ENCODE measurements at regions not wholly inside any gene's neighbourhood (a gene's known extent, or its start where the extent isn't known, plus 50 kb on each side); places are given as distances from the start of the nearest gene placed in this dataset.

- Histone ChIP-seq H2AFZ (no peak overlapping the region), H3K4me3 (no peak overlapping the region), H3K4me2 (no peak overlapping the region), H3F3A (replicated peaks; ENCODE audit: low read depth) (no peaks in the 10 kb centered on the region), H3K27me3 (ENCODE audit: insufficient read depth) (no peaks in the 10 kb centered on the region), H4K20me1 (replicated peaks; ENCODE audit: insufficient read depth) (no peaks in the 10 kb centered on the region), H3K27ac (ENCODE audit: low read depth) (no peak overlapping the region), H3K36me3 (ENCODE audit: insufficient read depth) (no peaks in the 10 kb centered on the region), H3K79me2 (replicated peaks; ENCODE audit: insufficient read depth) (no peaks in the 10 kb centered on the region), H3K9me2 (ENCODE audit: insufficient read depth) (peaks cover 19% of the 10 kb centered on the region), H3K4me1 (ENCODE audit: insufficient read depth) (no peaks in the 10 kb centered on the region; the same call in 1 of the 2 replicates)
- H3K27me3 Mint-ChIP-seq (ENCODE audit: insufficient read depth, low read depth, poor library complexity): peaks cover 5% of the 10 kb centered on the region
- DNase-seq (ENCODE audit: low spot score) (no peak), ATAC-seq (no peak)
- no peak for TF ChIP-seq ZNF462 (CRISPR knock-in tag; IDR thresholded peaks at IDR 0.05)
- no peak for TF ChIP-seq NANOG (IDR thresholded peaks at IDR 0.05; ENCODE audit: borderline replicate concordance)
- TF ChIP-seq ETS1 (IDR thresholded peaks at IDR 0.05): no peak
- no peak for TF ChIP-seq POLR2AphosphoS5 (IDR thresholded peaks at IDR 0.05; ENCODE audit: low read depth)
- TF ChIP-seq CREB1 (CRISPR knock-in tag; IDR thresholded peaks at IDR 0.05; ENCODE audit: low read depth): no peak
- TF ChIP-seq ZNF331 (CRISPR knock-in tag; IDR thresholded peaks at IDR 0.05; ENCODE audit: low read depth): no peak
- no peak for TF ChIP-seq EZH2phosphoT487 (IDR thresholded peaks at IDR 0.05; ENCODE audit: unreplicated experiment)
- TF ChIP-seq STAT1 (IDR thresholded peaks at IDR 0.05; ENCODE audit: unreplicated experiment): no peak
- TF ChIP-seq ZNF114 (CRISPR knock-in tag; IDR thresholded peaks at IDR 0.05): no peak
- TF ChIP-seq REST (IDR thresholded peaks at IDR 0.05; ENCODE audit: unreplicated experiment): no peak
- no peak for TF ChIP-seq EZH2 (IDR thresholded peaks at IDR 0.05; ENCODE audit: low read depth, unreplicated experiment)
- no peak for TF ChIP-seq CTCF (conservative IDR thresholded peaks at IDR 0.05; ENCODE audit: low read depth in 2 of 2)
- H3K4me1 Mint-ChIP-seq: peaks cover 16% of the 10 kb centered on the region
- no peaks in the 10 kb centered on the region; the same call in 2 of the 3 replicates for H3K9me3 Mint-ChIP-seq
- no peaks in the 10 kb centered on the region for H3K36me3 Mint-ChIP-seq (ENCODE audit: low read depth)
- no peak overlapping the region for H3K27ac Mint-ChIP-seq
- no peak overlapping the region for H3K4me3 Mint-ChIP-seq
Observed at GRCh38 chr9:87443461-87443860, 54.2 kb upstream of the DAPK1 start.
